ENCODE measurements at regions not wholly inside any gene's neighbourhood (a gene's known extent, or its start where the extent isn't known, plus 50 kb on each side); places are given as distances from the start of the nearest gene placed in this dataset.
"Not testable (repeated sequence)": the region's sequence is repeated elsewhere in the genome, so short reads cannot be mapped to it uniquely, and the experiment has no call there.

DNA sequence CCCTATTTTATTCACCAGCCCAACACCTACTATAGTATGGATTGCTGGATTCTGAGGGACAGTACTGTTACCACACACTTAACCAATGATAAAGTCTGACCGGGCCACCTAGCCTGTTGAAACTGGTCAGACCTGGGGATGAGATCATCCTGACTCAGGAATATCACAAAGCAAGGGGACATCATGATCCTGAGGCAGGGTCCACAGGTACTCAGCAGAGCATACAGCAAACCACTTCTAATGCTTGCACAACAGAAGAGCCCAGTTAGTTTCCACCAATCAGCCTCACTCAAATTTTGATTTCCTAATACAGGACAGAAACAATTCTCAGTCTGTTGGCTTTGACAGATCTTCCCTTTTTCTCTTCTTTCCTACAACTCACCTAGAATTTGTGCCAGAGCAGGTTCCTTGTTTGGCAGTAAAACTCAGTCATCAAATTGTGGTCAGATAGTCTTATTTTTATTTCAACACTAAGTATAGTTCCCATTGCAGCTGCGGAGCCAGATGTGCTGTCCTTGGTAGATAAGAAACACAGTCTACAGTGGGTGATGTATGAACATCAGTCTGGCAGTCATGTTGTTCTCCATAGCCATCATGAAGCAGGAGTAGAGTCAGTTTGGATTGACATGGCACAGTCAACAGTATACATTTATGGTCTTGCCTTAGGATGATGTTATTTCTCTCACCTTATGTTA, 90.1 kb upstream of the PRR23C start:
- DNase-seq (ENCODE audit: low read depth) = no peak

DNA sequence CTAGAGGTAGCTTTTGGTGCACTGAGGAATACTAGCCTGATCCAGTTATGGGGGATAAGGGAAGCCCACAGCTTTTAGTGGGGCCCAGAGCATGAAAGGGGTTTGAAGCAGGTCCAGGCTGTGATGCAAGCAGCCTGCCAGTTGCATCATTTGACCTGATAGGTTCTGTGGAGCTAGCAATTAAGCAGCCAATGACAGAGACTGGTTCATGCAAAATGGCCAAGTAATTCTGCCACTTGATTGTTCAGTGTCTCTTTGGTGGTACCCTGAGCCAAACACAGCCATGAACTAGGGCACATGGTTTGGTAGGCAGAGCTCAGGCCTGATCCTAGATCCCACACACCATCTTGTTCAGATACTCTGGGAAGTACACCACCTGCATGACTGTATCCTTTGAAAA, 91.0 kb upstream of the PRR23C start:
- DNase-seq (ENCODE audit: low read depth) = no peak

DNA sequence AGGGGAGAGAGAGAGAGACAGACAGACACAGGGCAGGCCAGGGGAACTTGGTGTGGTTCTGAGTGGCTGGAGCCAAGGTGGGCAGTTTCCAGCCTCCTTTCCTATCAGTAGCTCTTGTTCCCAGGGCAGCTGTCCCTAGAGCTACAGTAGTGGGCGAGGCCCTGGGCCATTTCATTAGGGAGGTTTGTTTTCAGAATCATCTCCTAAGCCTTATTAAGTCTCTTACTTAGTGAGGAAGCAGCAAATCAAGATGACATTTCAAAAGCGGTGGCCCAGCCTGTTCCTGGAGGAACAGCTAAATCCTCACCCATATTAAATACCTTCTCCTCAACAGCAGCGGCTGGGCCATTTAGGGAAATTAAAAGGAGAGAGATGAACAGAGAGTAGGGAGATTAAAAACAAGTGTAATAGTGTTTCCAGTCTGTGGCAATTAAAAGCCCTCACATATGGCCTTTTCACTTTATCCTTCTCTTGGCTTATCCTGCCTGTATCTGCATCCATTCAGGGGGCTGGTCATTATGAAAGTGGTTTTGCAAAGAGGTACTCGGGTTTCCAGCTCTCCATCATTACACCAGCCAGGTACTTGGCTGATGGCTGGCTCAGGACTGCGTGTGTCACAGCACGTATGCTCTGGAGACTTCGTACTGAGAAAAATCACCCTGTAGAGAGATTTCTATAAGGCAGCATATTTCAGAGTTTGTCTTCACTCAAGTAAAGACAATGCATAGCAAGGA, 91.9 kb upstream of the PRR23C start:
- DNase-seq (ENCODE audit: low read depth) = no peak

DNA sequence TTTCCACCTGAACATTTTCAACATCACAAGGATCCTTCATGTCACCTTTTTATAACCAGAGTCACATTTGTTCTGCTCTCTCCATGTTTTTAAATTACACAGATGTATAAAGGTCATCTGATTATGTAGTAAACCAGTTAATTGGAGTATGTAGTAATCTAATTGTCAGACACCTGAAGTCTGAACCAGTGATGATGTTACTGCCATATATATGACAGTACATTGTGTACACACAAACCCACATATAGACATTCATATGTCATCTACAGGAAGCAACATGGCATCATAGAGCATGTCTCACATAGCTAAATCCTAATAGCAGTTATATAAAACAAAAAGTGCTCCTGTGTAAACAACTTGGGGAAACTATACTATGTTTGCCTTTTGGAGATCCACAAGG, 95.9 kb upstream of the PRR23C start:
- DNase-seq (ENCODE audit: low read depth) = no peak

DNA sequence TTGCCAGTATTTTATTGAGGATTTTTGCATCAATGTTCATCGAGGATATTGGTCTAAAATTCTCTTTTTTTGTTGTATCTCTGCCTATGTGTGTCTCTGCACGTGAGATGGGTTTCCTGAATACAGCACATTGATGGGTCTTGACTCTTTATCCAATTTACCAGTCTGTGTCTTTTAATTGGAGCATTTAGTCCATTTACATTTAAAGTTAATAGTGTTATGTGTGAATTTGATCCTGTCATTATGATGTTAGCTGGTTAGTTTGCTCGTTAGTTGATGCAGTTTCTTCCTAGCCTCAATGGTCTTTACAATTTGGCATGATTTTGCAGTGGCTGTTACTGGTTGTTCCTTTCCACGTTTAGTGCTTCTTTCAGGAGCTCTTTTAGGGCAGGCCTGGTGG, 101.3 kb upstream of the PRR23C start:
- DNase-seq (ENCODE audit: low read depth) = not testable (repeated sequence)

DNA sequence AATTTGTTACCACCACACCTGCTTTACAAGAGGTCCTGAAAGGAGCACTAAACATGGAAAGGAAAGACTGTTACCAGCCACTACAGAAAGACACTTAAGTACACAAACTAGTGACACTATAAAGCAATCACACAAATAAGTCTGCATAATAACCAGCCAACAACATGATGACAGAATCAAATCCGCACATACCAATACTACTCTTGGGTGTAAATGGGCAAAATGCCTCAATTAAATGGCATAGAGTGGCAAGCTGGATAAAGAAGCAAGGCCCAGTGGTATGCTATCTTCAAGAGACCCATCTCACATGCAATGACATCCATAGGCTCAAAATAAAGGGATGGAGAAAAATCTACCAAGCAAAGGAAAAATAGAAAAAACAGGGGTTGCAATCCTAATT, 106.8 kb upstream of the PRR23C start:
- no peak for DNase-seq (ENCODE audit: low read depth)

DNA sequence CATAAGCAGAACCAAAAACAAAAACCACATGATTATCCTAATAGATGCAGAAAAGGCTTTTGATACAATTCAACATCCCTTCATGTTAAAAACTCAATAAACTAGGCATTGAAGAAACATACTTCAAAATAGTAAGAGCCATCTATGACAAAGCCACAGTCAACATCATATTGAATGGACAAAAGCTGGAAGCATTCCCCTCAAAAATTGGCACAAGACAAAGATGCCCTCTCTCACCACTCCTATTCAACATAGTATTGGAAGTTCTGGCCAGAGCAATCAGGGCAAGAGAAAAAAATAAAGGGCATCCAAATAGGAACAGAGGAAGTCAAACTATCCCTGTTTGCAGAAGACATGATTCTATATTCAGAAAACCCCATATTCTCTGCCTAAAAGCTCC, 108.7 kb upstream of the PRR23C start:
- DNase-seq (ENCODE audit: low read depth) = not testable (repeated sequence)

DNA sequence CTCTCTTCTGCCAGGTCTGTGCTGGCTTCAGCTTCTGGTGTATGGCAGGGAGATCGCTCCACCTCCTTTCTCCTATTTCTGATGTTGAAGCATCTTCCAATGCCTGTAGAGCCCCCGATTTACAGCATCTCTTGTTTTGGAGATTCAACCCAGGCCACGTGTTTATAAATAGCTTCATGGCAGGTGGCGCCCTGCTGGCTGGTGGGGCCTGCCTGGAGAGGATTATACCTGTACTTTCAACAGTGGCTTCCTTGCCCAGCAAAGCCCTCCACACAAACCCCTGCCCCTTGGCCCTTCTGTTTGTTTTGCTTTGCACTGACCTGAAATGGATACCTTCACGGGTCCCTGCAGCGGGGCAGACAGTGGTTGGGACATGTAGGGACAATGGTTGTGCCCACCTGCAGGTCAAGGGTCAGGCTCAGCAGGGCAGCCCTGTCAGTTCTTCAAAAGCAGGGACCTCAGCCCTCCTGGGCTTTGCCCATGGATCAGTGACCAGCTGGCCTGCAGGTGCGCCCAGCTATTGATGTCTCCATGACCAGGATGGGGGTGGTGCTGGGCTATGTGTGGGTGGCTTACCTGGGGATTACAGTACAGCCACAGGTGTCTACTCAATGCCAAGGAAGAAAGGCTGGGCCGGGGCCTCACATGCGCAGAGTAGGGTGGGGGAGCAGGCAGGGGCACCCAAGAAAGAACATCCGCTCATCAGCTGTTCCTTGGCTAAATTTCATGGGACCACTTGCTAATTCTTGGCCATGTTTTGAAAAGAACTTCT, 112.7 kb upstream of the PRR23C start:
- no peak for DNase-seq (ENCODE audit: low read depth)

DNA sequence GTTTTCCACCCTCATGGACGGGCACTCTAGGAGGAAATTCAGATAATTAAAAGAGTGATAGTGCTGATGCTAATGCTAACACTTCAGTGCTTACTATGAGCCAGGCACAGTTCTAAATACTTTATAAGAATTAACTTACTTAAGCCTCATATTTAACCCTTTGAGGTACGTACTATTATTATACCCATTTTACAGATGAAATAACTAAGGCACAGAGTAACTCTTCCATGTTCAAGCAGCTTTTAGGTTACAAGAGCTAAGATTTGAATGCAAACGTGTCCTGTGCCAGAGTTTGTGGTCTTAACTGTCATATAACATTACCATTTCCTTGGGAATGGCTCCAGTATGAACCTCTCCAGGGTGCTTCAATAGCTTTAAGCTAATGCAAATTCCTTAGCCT, 114.7 kb upstream of the PRR23C start:
- no peak for DNase-seq (ENCODE audit: low read depth)

DNA sequence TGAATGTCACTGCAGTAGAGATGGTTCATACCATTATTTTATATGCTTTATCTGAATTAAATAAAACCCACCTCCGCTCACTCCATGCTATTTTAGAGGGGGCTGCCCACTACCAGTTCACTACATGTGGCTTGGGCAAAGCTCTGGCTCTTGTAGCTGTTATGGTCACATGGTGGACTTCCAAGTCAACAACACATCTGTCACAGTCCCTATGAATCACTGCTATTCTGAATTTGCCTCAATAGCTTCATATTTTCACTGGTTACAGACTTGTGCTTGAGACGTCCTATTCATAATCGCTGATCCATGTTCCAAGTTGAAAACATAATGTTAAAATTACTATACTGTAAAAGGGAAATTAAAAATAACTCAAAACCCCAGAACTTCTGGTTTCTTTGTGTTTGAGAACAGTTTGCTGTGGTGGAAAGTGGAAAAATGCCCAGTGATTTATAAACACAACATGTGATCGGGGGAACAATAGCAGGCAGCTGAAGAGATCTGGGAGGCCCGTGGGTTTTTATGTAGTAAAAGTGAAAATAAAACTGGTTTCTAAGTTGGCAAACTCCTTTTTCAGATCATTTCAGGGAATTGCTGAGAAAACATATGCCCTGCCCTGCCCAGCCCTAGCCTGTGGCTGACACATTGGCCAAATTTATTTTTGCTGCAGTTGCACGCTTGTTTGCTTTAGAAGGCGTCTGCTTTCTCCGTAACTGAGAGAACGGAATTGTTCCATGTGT, 128.8 kb upstream of the PRR23C start:
- DNase-seq (ENCODE audit: low read depth) = peak; percentile 84

DNA sequence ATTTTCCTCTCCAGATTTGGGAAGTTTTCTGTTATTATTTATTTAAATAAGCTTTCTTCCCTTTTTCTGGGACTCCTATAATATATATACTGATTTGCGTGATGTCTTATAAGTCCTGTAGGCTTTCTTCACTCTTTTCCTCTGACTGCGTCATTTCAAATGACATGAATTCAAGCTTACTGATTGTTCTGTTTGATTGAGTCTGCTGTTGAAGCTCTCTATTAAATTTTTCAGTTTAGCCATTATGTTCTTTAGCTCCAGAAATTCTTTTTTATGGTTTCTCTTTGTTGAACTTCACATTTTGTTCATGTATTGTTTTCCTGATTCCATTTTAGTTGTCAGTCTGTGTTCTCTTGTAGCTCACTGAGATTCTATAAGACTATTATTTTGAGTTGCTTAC, 135.8 kb upstream of the PRR23C start:
- DNase-seq (ENCODE audit: low read depth) = no peak

DNA sequence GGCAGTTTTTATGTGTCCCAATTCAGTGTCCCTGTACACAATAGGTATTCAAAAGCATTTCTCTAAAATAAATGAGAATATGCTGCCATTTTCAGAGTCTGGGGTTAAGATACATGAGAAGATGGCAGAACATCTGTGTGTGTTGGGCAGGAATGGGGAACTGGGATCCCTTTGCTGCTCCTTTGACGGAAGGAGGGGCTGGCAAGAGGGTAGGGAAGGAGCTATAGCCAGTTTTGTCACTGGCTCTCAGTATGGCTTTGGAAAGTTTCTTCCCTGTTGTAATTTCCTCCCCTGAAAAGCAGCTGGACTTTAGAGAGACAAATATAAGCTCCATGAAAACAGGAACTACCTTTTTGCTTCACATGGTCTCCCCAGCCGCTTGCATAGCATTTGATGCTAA, 137.5 kb upstream of the PRR23C start:
- no peak for DNase-seq (ENCODE audit: low read depth)

DNA sequence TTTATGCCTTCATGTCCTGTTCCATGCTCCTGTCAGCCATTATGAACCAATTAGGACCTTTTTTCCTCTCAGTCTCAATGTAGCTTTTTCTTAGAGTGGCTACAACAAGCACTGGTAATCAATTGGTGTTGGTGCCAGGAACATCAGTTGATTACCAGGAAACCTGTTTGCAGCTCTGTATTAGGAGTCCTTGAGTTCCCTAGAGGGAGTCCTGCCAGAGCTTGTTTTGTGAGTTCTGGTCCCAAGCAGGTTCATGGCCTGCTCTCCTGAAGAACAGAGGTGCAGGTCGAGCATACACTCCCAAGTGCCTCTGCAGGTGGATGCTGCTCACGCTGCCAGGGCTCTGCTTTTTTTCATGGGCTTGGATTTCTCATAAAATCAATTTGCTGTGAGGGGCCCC, 137.9 kb upstream of the PRR23C start:
- no peak for DNase-seq (ENCODE audit: low read depth)

DNA sequence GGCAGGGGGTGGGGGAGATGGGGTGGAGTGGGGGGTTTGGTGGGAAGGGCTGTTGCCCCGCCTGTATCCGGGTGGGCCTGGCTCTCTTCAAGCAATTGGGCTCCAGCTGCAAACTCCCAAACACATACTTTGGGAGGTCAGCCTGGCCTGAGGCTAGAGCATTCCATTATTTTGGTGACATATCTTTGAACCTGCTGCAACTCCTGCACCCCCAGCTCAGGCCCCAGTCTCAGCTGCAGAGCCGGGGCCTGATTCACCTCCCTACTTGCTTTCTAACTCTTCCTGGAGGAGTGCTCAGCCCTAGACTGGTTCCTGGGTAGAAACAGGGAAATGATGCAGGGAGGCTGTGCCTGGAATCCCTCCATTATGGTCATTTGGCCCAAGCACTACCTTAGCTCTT, 140.8 kb upstream of the PRR23C start:
- DNase-seq (ENCODE audit: low read depth) = peak; percentile 52

DNA sequence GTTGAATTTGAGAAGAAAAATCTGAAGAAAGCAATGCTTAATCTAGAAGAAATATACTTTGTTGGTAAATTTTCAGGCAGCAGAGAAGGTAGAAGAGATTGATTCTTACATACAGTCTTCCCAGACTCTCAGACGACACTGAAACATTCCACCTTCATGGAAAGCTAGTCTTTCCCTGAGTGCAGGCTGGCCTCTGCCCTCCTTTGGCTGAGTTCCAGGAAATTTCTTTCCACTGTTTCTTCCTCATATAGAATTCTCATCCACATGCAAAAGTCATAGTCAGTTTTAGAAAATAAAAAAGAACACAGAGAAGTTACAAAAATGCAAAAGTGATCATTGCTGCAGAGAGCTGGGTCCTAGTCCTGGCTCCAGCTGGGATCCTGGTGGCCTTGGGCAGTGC, 142.5 kb upstream of the PRR23C start:
- peak; percentile 13 for DNase-seq (ENCODE audit: low read depth)

DNA sequence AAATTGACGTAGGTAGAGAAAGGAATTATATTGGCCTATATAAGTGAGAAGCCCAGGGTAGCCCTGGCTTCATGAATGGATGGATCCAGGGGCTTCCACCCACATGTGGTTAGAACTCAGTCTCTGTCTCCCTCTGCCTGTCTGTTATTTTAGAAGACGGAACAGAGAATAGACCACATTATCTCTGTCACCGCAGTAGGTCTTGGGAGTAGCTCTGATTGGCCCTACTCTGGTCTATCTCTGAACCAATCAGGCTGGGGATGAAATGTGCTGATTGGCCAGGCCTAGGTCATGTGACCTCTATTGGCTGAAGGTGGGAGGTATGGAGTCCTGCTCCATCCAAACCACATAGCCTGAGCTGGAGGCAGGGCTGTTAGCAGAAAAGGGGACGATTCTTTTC, 143.0 kb upstream of the PRR23C start:
- DNase-seq (ENCODE audit: low read depth) = peak; percentile 23

DNA sequence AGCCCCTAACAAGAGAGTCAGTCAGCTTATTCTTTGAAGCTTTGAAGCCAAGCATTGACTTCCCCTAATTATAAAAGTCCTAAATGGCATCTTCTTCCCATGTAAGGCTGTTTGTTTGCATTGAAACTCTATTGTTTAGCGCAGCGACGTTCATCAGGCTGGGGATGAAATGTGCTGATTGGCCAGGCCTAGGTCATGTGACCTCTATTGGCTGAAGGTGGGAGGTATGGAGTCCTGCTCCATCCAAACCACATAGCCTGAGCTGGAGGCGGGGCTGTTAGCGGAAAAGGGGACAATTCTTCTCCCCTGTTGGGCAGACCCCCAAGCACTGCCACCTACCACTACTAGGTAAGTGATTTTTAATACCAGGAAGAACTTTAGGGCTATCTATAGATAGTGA, 145.3 kb upstream of the PRR23C start:
- DNase-seq (ENCODE audit: low read depth) = no peak

DNA sequence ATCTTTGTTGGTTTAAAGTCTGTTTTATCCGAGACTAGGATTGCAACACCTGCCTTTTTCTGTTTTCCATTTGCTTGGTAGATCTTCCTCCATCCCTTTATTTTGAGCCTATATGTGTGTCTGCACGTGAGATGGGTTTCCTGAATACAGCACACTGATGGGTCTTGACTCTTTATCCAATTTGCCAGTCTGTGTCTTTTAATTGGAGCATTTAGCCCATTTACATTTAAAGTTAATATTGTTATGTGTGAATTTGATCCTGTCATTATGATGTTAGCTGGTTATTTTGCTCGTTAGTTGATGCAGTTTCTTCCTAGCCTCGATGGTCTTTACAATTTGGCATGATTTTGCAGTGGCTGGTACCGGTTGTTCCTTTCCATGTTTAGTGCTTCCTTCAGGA, 149.4 kb upstream of the MRPS22 start:
- DNase-seq (ENCODE audit: low read depth) = not testable (repeated sequence)

DNA sequence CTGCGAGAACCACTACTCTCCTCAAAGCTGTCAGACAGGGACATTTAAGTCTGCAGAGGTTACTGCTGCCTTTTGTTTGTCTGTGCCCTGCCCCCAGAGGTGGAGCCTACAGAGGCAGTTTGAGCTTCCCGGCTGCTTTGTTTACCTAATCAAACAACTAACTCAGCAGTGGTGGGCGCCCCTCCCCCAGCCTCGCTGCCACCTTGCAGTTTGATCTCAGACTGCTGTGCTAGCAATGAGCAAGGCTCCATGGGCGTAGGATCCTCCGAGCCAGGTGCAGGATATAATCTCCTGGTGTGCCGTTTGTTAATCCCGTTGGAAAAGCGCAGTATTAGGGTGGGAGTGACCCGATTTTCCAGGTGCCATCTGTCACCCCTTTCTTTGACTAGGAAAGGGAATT, 147.7 kb upstream of the MRPS22 start:
- not testable (repeated sequence) for DNase-seq (ENCODE audit: low read depth)

DNA sequence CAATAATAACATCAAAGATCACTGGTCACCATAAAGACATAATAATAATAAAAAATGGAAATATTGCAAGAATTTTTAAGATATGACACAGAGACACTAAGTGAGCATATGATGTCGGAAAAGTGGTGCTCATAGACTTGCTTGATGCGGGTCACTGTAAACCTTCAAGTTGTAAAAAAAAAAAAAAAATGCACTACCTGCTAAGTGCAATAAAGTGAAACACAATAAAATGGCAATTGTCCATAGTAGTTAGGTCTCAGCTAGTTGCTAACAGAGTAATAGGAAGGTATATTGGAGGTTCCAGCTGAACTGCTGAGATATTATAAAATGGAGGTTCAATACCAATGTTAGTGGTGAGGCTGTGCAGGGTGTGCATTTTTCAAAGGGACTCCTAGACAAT, 146.6 kb upstream of the MRPS22 start:
- DNase-seq (ENCODE audit: low read depth) = no peak

DNA sequence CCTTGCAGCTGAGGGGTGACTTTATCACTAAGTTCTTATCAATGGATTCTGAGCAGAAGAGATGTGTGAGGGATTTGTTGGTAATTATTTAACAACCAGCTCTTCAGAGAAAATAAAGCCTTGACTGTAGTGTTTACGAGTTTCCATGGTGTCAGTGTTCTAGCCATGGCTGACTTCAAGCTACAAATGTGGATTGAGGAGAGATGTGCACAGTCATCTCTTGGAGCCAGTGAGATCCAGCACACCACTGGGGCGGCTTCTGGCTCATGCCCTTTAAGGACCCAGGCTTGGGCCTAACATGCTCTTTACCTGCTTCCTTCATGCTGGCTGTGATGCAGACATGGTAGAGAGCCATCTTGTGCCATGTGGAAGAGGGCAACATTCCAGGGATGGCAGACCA, 145.6 kb upstream of the MRPS22 start:
- DNase-seq (ENCODE audit: low read depth) = peak; percentile 56

DNA sequence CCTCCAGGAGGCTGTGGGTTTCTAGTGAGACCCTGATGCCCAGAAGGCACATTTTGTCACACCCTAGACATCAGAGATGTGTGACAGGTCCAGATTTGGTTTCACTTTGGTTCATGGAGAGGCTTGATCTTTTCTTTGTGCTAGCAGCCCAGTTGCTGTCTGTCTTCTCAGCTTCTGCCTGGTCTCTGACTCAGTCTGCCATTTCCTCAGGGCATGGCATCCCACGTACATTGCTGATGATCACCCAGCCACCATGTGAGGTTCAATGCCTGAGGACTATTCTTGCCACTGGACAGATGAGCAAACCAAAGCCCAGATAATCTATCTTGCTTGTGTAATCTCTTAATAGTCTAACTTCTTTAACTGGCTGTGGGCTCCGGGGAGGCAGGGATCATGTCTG, 144.9 kb upstream of the MRPS22 start:
- peak; percentile 99 for DNase-seq (ENCODE audit: low read depth)

All from RPMI7951 (cell line).